SH-SY5Y (cell line): ENCODE measurements at regions not wholly inside any gene's neighbourhood (a gene's known extent, or its start where the extent isn't known, plus 50 kb on each side); places are given as distances from the start of the nearest gene placed in this dataset.

ENCODE experiments used
- GATA2 ChIP-seq: IDR thresholded peaks from 2 replicates; pipeline ENCODE4 v1.6.1; 2011; ENCODE audit warnings: mild to moderate bottlenecking, low read depth, low read length
- GATA3 ChIP-seq: IDR thresholded peaks from 2 replicates; pipeline ENCODE4 v1.6.1; 2011; ENCODE audit warnings: low read depth, mild to moderate bottlenecking, low read length, moderate library complexity

- TF ChIP-seq GATA2 (no peak), GATA3 (no peak)
Measured at GRCh38 chr4:87716371-87717265, 66.5 kb downstream of the DMP1 start.

- TF ChIP-seq GATA3: no peak
- no peak for TF ChIP-seq GATA2
Measured at GRCh38 chr4:87717276-87718031, 67.4 kb downstream of the DMP1 start.

GRCh38 chr4:87718217-87718835 lies 68.2 kb downstream of the DMP1 start:
- TF ChIP-seq GATA2: no peak
- TF ChIP-seq GATA3: no peak

- no peak for TF ChIP-seq GATA3
- no peak for TF ChIP-seq GATA2
Measured at GRCh38 chr4:87720094-87720691, 70.1 kb downstream of the DMP1 start.

GRCh38 chr4:87732033-87732765 lies 67.2 kb upstream of the IBSP start:
- no peak for TF ChIP-seq GATA3
- TF ChIP-seq GATA2: no peak

- TF ChIP-seq GATA2 (no peak), GATA3 (no peak)
Measured at GRCh38 chr4:87734084-87734483, 65.3 kb upstream of the IBSP start.

- no peak for TF ChIP-seq GATA2
Measured at GRCh38 chr4:87734936-87735335, 64.4 kb upstream of the IBSP start.

- no peak for TF ChIP-seq GATA2
- no peak for TF ChIP-seq GATA3
Measured at GRCh38 chr4:87738483-87738882, 60.9 kb upstream of the IBSP start.

GRCh38 chr4:87739494-87739893 lies 59.9 kb upstream of the IBSP start:
- TF ChIP-seq GATA3: peak; percentile 74
- TF ChIP-seq GATA2: no peak

- TF ChIP-seq GATA3: no peak
- no peak for TF ChIP-seq GATA2
Measured at GRCh38 chr4:87745064-87745807, 54.1 kb upstream of the IBSP start.

GRCh38 chr4:87746001-87746400 lies 53.4 kb upstream of the IBSP start:
- TF ChIP-seq GATA2 (no peak), GATA3 (no peak)
